Astrocyte (in vitro differentiated cells and primary cell): ENCODE measurements at regions not wholly inside any gene's neighbourhood (a gene's known extent, or its start where the extent isn't known, plus 50 kb on each side); places are given as distances from the start of the nearest gene placed in this dataset.

Experiments used
- DNase-seq: peaks from one replicate; pipeline ENCODE4 v3.0.0-alpha.2; 2010; ENCODE audit warnings: low read depth
- FAIRE-seq: peaks from 2 replicates; lab custom pipeline; 2011; peaks lifted over from hg19 to GRCh38; lab: Jason Lieb, UNC
- H2AFZ ChIP-seq: 2 replicates; pipeline ENCODE4 v1.6.0; 2012; ENCODE audit warnings: low read depth, low read length, inconsistent platforms
- H3K27ac ChIP-seq: 2 replicates; pipeline ENCODE4 v1.5.1; 2011; ENCODE audit warnings: low read depth, low read length, inconsistent platforms
- H3K27me3 ChIP-seq: 2 replicates; pipeline ENCODE4 v1.6.0; 2011; ENCODE audit warnings: low read length, inconsistent platforms; ENCODE audit not compliant: insufficient read depth
- H3K36me3 ChIP-seq: 2 replicates; pipeline ENCODE4 v1.5.1; 2011; ENCODE audit warnings: low read length, inconsistent platforms; ENCODE audit not compliant: insufficient read depth
- H3K4me1 ChIP-seq: 2 replicates; pipeline ENCODE4 v1.5.1; 2011; ENCODE audit warnings: low read length, inconsistent platforms; ENCODE audit not compliant: insufficient read depth
- H3K4me2 ChIP-seq: 2 replicates; pipeline ENCODE4 v1.6.0; 2012; ENCODE audit warnings: low read length, inconsistent platforms
- H3K4me3 ChIP-seq: 2 replicates; pipeline ENCODE4 v1.5.1; 2011; ENCODE audit warnings: low read depth, mild to moderate bottlenecking, low read length, inconsistent platforms; ENCODE audit not compliant: insufficient read depth
- H3K79me2 ChIP-seq: 2 replicates; pipeline ENCODE4 v1.6.0; 2012; ENCODE audit warnings: mild to moderate bottlenecking, low read length, inconsistent platforms; ENCODE audit not compliant: insufficient read depth
- H3K9ac ChIP-seq: 2 replicates; pipeline ENCODE4 v1.6.0; 2012; ENCODE audit warnings: mild to moderate bottlenecking, low read length, inconsistent platforms
- H3K9me3 ChIP-seq: 2 replicates; pipeline ENCODE4 v1.5.1; 2012; ENCODE audit warnings: low read depth, mild to moderate bottlenecking, low read length, inconsistent platforms; ENCODE audit not compliant: insufficient read depth
- H4K20me1 ChIP-seq: 2 replicates; pipeline ENCODE4 v1.6.0; 2012; ENCODE audit warnings: low read length, inconsistent platforms; ENCODE audit not compliant: insufficient read depth
- H3K27ac Mint-ChIP-seq: one replicate; pipeline ENCODE4 v1.8.0; 2021; ENCODE audit warnings: mild to moderate bottlenecking, mixed read lengths; ENCODE audit not compliant: unreplicated experiment
- H3K27me3 Mint-ChIP-seq: one replicate; pipeline ENCODE4 v1.8.0; 2021; ENCODE audit warnings: low read depth, mixed read lengths; ENCODE audit not compliant: unreplicated experiment
- H3K36me3 Mint-ChIP-seq: one replicate; pipeline ENCODE4 v1.8.0; 2021; ENCODE audit warnings: low read depth, mixed read lengths; ENCODE audit not compliant: unreplicated experiment
- H3K4me1 Mint-ChIP-seq: one replicate; pipeline ENCODE4 v1.8.0; 2021; ENCODE audit warnings: low read depth, mixed read lengths; ENCODE audit not compliant: unreplicated experiment
- H3K4me3 Mint-ChIP-seq: one replicate; pipeline ENCODE4 v1.8.0; 2021; ENCODE audit warnings: mild to moderate bottlenecking, moderate library complexity, mixed read lengths; ENCODE audit not compliant: unreplicated experiment
- H3K9me3 Mint-ChIP-seq: one replicate; pipeline ENCODE4 v1.8.0; 2021; ENCODE audit warnings: mild to moderate bottlenecking, mixed read lengths; ENCODE audit not compliant: unreplicated experiment
- EZH2 ChIP-seq: IDR thresholded peaks from 2 replicates; pipeline ENCODE4 v1.6.1; 2012; ENCODE audit warnings: mild to moderate bottlenecking, low read length, inconsistent platforms; ENCODE audit not compliant: insufficient read depth
- TF ChIP-seq, protein P1 (sequence below): IDR thresholded peaks from 2 replicates; pipeline ENCODE4 v1.5.1; 2011; ENCODE audit warnings: low read depth, mild to moderate bottlenecking, inconsistent platforms, low read length, moderate library complexity; ENCODE audit not compliant: insufficient read depth

DNA sequence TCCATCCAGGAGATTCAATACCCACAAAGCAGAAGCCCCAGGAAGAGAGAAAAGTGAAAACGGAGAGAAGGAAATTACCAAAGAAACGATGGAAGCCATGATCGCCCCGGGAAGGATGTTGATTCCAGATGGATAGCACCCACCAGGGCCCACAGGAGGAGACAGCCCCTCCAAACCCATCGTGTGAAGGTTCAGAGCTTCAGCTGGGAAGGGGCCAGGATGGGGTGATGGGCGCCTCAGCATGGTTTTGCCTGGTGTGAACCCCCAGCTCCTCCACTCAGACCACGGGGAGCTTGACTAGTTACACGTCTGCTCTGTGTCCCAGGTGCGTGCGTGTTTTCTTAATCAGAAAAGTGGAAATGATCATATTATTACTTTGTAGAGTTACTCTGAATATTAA is 264.5 kb downstream of the EIPR1 start:
- Mint-ChIP-seq H3K4me3 (no peak overlapping the region), H3K27me3 (peaks cover 13% of the 10 kb centered on the region), H3K9me3 (peaks cover 2% of the 10 kb centered on the region), H3K27ac (no peak overlapping the region), H3K36me3 (peaks cover 5% of the 10 kb centered on the region), H3K4me1 (no peaks in the 10 kb centered on the region)
- Histone ChIP-seq H3K9me3 (peaks cover 10% of the 10 kb centered on the region), H3K4me2 (no peak overlapping the region), H3K9ac (no peak overlapping the region), H4K20me1 (no peaks in the 10 kb centered on the region), H3K4me1 (no peaks in the 10 kb centered on the region), H3K27ac (no peak overlapping the region), H3K4me3 (no peak overlapping the region), H3K79me2 (no peaks in the 10 kb centered on the region), H3K36me3 (no peaks in the 10 kb centered on the region), H3K27me3 (no peaks in the 10 kb centered on the region), H2AFZ (no peak overlapping the region)
- DNase-seq: no peak
- FAIRE-seq: no peak
- TF ChIP-seq EZH2: no peak
- TF ChIP-seq, protein P1, sequence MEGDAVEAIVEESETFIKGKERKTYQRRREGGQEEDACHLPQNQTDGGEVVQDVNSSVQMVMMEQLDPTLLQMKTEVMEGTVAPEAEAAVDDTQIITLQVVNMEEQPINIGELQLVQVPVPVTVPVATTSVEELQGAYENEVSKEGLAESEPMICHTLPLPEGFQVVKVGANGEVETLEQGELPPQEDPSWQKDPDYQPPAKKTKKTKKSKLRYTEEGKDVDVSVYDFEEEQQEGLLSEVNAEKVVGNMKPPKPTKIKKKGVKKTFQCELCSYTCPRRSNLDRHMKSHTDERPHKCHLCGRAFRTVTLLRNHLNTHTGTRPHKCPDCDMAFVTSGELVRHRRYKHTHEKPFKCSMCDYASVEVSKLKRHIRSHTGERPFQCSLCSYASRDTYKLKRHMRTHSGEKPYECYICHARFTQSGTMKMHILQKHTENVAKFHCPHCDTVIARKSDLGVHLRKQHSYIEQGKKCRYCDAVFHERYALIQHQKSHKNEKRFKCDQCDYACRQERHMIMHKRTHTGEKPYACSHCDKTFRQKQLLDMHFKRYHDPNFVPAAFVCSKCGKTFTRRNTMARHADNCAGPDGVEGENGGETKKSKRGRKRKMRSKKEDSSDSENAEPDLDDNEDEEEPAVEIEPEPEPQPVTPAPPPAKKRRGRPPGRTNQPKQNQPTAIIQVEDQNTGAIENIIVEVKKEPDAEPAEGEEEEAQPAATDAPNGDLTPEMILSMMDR: no peak

DNA sequence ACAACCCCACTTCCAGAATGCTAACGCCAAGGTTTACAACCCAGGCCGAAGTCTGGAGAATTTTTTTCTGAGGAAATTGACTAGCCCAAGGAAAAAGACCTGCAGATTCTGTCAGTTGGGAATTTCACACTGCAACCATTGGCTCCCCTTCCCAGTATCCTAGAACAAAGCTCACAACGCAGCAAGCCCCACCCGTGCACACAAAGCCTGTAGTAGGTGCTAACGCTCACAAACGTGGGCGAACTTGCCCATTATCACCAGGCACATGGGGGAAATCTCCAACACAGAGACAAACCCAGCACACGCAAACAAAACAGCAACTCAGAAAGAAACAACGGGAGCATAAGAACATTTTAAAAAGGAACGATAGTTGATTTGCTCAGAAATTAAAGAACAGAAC is 265.1 kb downstream of the EIPR1 start:
- Mint-ChIP-seq H3K27ac (no peak overlapping the region), H3K27me3 (peaks cover 13% of the 10 kb centered on the region), H3K4me1 (no peaks in the 10 kb centered on the region), H3K36me3 (peaks cover 5% of the 10 kb centered on the region), H3K9me3 (no peaks in the 10 kb centered on the region), H3K4me3 (no peak overlapping the region)
- FAIRE-seq (no peak), DNase-seq (no peak)
- Histone ChIP-seq H3K79me2 (no peaks in the 10 kb centered on the region), H3K9ac (no peak overlapping the region), H3K27ac (no peak overlapping the region), H3K4me1 (no peaks in the 10 kb centered on the region), H3K9me3 (peaks cover 13% of the 10 kb centered on the region), H3K36me3 (no peaks in the 10 kb centered on the region), H3K27me3 (no peaks in the 10 kb centered on the region), H4K20me1 (no peaks in the 10 kb centered on the region), H3K4me3 (no peak overlapping the region), H3K4me2 (no peak overlapping the region), H2AFZ (no peak overlapping the region)
- no peak for TF ChIP-seq EZH2
- TF ChIP-seq, protein P1: no peak

DNA sequence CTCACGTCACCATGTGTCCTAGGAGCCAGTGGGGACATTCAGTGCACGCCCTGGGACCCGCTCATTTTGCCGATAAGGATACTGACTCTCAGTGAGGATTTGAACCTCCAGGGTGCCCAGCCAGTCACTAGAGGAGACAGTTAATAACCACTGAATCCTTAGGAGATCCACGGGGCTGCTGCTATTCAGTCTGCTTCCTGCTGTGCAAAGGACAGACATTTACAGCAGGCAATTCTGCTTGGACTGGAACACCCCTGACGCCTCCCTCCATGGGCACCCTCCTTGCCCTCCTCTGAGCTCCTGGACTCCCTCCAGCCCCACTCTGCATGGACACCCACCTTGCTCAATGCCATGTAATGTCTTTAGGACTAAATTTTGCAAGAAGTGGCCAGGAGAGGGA is 265.5 kb downstream of the EIPR1 start:
- DNase-seq (no peak), FAIRE-seq (no peak)
- Histone ChIP-seq H3K4me2 (no peak overlapping the region), H2AFZ (no peak overlapping the region), H3K79me2 (no peaks in the 10 kb centered on the region), H3K4me1 (no peaks in the 10 kb centered on the region), H3K27me3 (no peaks in the 10 kb centered on the region), H3K4me3 (no peak overlapping the region), H4K20me1 (no peaks in the 10 kb centered on the region), H3K27ac (no peak overlapping the region), H3K36me3 (no peaks in the 10 kb centered on the region), H3K9me3 (peaks cover 15% of the 10 kb centered on the region), H3K9ac (no peak overlapping the region)
- Mint-ChIP-seq H3K9me3 (no peaks in the 10 kb centered on the region), H3K4me3 (no peak overlapping the region), H3K4me1 (no peaks in the 10 kb centered on the region), H3K27me3 (peaks cover 13% of the 10 kb centered on the region), H3K36me3 (peaks cover 5% of the 10 kb centered on the region), H3K27ac (no peak overlapping the region)
- no peak for TF ChIP-seq EZH2
- TF ChIP-seq, protein P1: no peak
